SU-DHL-6 (cell line): ENCODE measurements at regions not wholly inside any gene's neighbourhood (a gene's known extent, or its start where the extent isn't known, plus 50 kb on each side); places are given as distances from the start of the nearest gene placed in this dataset.

Source experiments
- H2AFZ ChIP-seq: fragments of 200-600 bp; sonication (generic); 2 replicates; pipeline ENCODE4 v1.6.1; 2014; ENCODE audit warnings: low read depth, mild to moderate bottlenecking, moderate library complexity, mixed read lengths, antibody characterized with exemption, low read length; ENCODE audit not compliant: severe bottlenecking
- H3F3A ChIP-seq: fragments of 200-600 bp; shearing (Covaris generic); 2 replicates; pipeline ENCODE4 v1.6.0; 2016; ENCODE audit warnings: antibody characterized with exemption, mild to moderate bottlenecking; ENCODE audit not compliant: insufficient read depth
- H3K27ac ChIP-seq: fragments of 200-600 bp; sonication (generic); 2 replicates; pipeline ENCODE4 v1.5.1; 2016; ENCODE audit warnings: low read depth, mild to moderate bottlenecking, low read length, moderate library complexity, mixed read lengths
- H3K27me3 ChIP-seq: fragments of 200-600 bp; sonication (generic), shearing (Covaris generic); 2 replicates; pipeline ENCODE4 v1.6.0; 2014; ENCODE audit warnings: mild to moderate bottlenecking, low read length
- H3K36me3 ChIP-seq: fragments of 200-600 bp; sonication (generic); 2 replicates; pipeline ENCODE4 v1.6.1; 2014; ENCODE audit warnings: mild to moderate bottlenecking, low read length, mixed read lengths
- H3K4me2 ChIP-seq: fragments of 300-600, 200-600 bp; shearing (Covaris generic), sonication (generic); 2 replicates; pipeline ENCODE4 v1.6.0; 2014; ENCODE audit warnings: low read length, low read depth, mild to moderate bottlenecking; ENCODE audit not compliant: poor library complexity, severe bottlenecking
- H3K4me3 ChIP-seq: fragments of 200-600 bp; sonication (generic); 2 replicates; pipeline ENCODE4 v1.5.1; 2014; ENCODE audit warnings: antibody characterized with exemption, low read length, mild to moderate bottlenecking, mixed read lengths; ENCODE audit not compliant: insufficient read depth, poor library complexity, severe bottlenecking
- H3K79me2 ChIP-seq: fragments of 200-600 bp; sonication (generic); 2 replicates; pipeline ENCODE4 v1.6.1; 2014; ENCODE audit warnings: mild to moderate bottlenecking, low read length, moderate library complexity; ENCODE audit not compliant: insufficient read depth
- H3K9ac ChIP-seq: fragments of 200-600 bp; sonication (generic); 2 replicates; pipeline ENCODE4 v1.7.0; 2014; ENCODE audit warnings: mild to moderate bottlenecking, low read length
- H3K9me2 ChIP-seq: fragments of 200-600 bp; sonication (generic); replicated peaks from 2 replicates; pipeline ENCODE4 v1.6.1; 2014; ENCODE audit warnings: low read length; ENCODE audit not compliant: insufficient read depth
- H3K9me3 ChIP-seq: fragments of 200-600 bp; sonication (generic); 2 replicates; pipeline ENCODE4 v1.6.1; 2014; ENCODE audit warnings: low read length, mixed read lengths; ENCODE audit not compliant: insufficient read depth
- H4K20me1 ChIP-seq: fragments of 200-600 bp; sonication (generic); 2 replicates; pipeline ENCODE4 v1.6.1; 2014; ENCODE audit warnings: low read depth, mild to moderate bottlenecking, antibody characterized with exemption, low read length, moderate library complexity, mixed read lengths
- CTCF ChIP-seq: fragments of 200-600 bp; sonication (generic); IDR thresholded peaks from one replicate; pipeline ENCODE4 v1.5.1; 2017; ENCODE audit warnings: antibody characterized with exemption, mild to moderate bottlenecking, low read length, moderate library complexity; ENCODE audit not compliant: insufficient read depth, poor library complexity, severe bottlenecking
- EZH2phosphoT487 ChIP-seq: fragments of 200-600 bp; sonication (generic), shearing (Covaris generic); conservative IDR thresholded peaks from 2 replicates; pipeline ENCODE4 v1.6.1; 2018; ENCODE audit warnings: mild to moderate bottlenecking, antibody characterized with exemption, low read length, moderate library complexity, mixed read lengths

GRCh38 chr5:3856036-3856435 lies 260.4 kb downstream of the IRX1 start:
- H3K79me2 ChIP-seq, result no peaks in the 10 kb centered on the region
- no peaks in the 10 kb centered on the region for H3K27me3 ChIP-seq
- no peaks in the 10 kb centered on the region for H4K20me1 ChIP-seq
- no peaks in the 10 kb centered on the region for H3K9me3 ChIP-seq
- H3K4me3 ChIP-seq, result no peak overlapping the region
- H3K36me3 ChIP-seq, result no peaks in the 10 kb centered on the region
- no peaks in the 10 kb centered on the region for H3K9me2 ChIP-seq
- H3K4me2 ChIP-seq, result no peak overlapping the region
- no peak overlapping the region for H3K9ac ChIP-seq
- TF ChIP-seq CTCF, result no peak
- no peak for TF ChIP-seq EZH2phosphoT487
- H2AFZ ChIP-seq, result no peak overlapping the region
- no peaks in the 10 kb centered on the region for H3F3A ChIP-seq
- no peak overlapping the region for H3K27ac ChIP-seq

GRCh38 chr5:3858524-3858923 lies 262.9 kb downstream of the IRX1 start:
- H3K27me3 ChIP-seq, result no peaks in the 10 kb centered on the region
- no peak overlapping the region for H3K27ac ChIP-seq
- H3F3A ChIP-seq, result no peaks in the 10 kb centered on the region
- no peak overlapping the region for H3K4me3 ChIP-seq
- H2AFZ ChIP-seq, result no peak overlapping the region
- H3K79me2 ChIP-seq, result no peaks in the 10 kb centered on the region
- H4K20me1 ChIP-seq, result no peaks in the 10 kb centered on the region
- no peak for TF ChIP-seq CTCF
- TF ChIP-seq EZH2phosphoT487, result no peak
- H3K9me2 ChIP-seq, result no peaks in the 10 kb centered on the region
- H3K36me3 ChIP-seq, result no peaks in the 10 kb centered on the region
- H3K9me3 ChIP-seq, result no peaks in the 10 kb centered on the region
- H3K9ac ChIP-seq, result no peak overlapping the region
- H3K4me2 ChIP-seq, result no peak overlapping the region

- H3K4me2 ChIP-seq, result no peak overlapping the region
- no peaks in the 10 kb centered on the region for H3K27me3 ChIP-seq
- H3K9ac ChIP-seq, result no peak overlapping the region
Observed at GRCh38 chr5:3862906-3863305, 267.3 kb downstream of the IRX1 start.

More at GRCh38 chr5:3862906-3863305, 267.3 kb downstream of the IRX1 start:
- H4K20me1 ChIP-seq, result no peaks in the 10 kb centered on the region
- H3K36me3 ChIP-seq, result no peaks in the 10 kb centered on the region
- TF ChIP-seq EZH2phosphoT487 (no peak), CTCF (no peak)
- no peaks in the 10 kb centered on the region for H3F3A ChIP-seq
- no peaks in the 10 kb centered on the region for H3K9me2 ChIP-seq
- H3K27ac ChIP-seq, result no peak overlapping the region
- no peaks in the 10 kb centered on the region for H3K9me3 ChIP-seq
- no peak overlapping the region for H3K4me3 ChIP-seq
- H2AFZ ChIP-seq, result no peak overlapping the region
- H3K79me2 ChIP-seq, result no peaks in the 10 kb centered on the region
